SU-DHL-6 (cell line): ENCODE measurements at regions not wholly inside any gene's neighbourhood (a gene's known extent, or its start where the extent isn't known, plus 50 kb on each side); places are given as distances from the start of the nearest gene placed in this dataset.

ENCODE experiments used
- H2AFZ ChIP-seq: fragments of 200-600 bp; sonication (generic); 2 replicates; pipeline ENCODE4 v1.6.1; 2014; ENCODE audit warnings: low read depth, mild to moderate bottlenecking, moderate library complexity, mixed read lengths, antibody characterized with exemption, low read length; ENCODE audit not compliant: severe bottlenecking
- H3F3A ChIP-seq: fragments of 200-600 bp; shearing (Covaris generic); 2 replicates; pipeline ENCODE4 v1.6.0; 2016; ENCODE audit warnings: antibody characterized with exemption, mild to moderate bottlenecking; ENCODE audit not compliant: insufficient read depth
- H3K27ac ChIP-seq: fragments of 200-600 bp; sonication (generic); 2 replicates; pipeline ENCODE4 v1.5.1; 2016; ENCODE audit warnings: low read depth, mild to moderate bottlenecking, low read length, moderate library complexity, mixed read lengths
- H3K27me3 ChIP-seq: fragments of 200-600 bp; sonication (generic), shearing (Covaris generic); 2 replicates; pipeline ENCODE4 v1.6.0; 2014; ENCODE audit warnings: mild to moderate bottlenecking, low read length
- H3K36me3 ChIP-seq: fragments of 200-600 bp; sonication (generic); 2 replicates; pipeline ENCODE4 v1.6.1; 2014; ENCODE audit warnings: mild to moderate bottlenecking, low read length, mixed read lengths
- H3K4me2 ChIP-seq: fragments of 300-600, 200-600 bp; shearing (Covaris generic), sonication (generic); 2 replicates; pipeline ENCODE4 v1.6.0; 2014; ENCODE audit warnings: low read length, low read depth, mild to moderate bottlenecking; ENCODE audit not compliant: poor library complexity, severe bottlenecking
- H3K4me3 ChIP-seq: fragments of 200-600 bp; sonication (generic); 2 replicates; pipeline ENCODE4 v1.5.1; 2014; ENCODE audit warnings: antibody characterized with exemption, low read length, mild to moderate bottlenecking, mixed read lengths; ENCODE audit not compliant: insufficient read depth, poor library complexity, severe bottlenecking
- H3K79me2 ChIP-seq: fragments of 200-600 bp; sonication (generic); 2 replicates; pipeline ENCODE4 v1.6.1; 2014; ENCODE audit warnings: mild to moderate bottlenecking, low read length, moderate library complexity; ENCODE audit not compliant: insufficient read depth
- H3K9ac ChIP-seq: fragments of 200-600 bp; sonication (generic); 2 replicates; pipeline ENCODE4 v1.7.0; 2014; ENCODE audit warnings: mild to moderate bottlenecking, low read length
- H3K9me2 ChIP-seq: fragments of 200-600 bp; sonication (generic); replicated peaks from 2 replicates; pipeline ENCODE4 v1.6.1; 2014; ENCODE audit warnings: low read length; ENCODE audit not compliant: insufficient read depth
- H3K9me3 ChIP-seq: fragments of 200-600 bp; sonication (generic); 2 replicates; pipeline ENCODE4 v1.6.1; 2014; ENCODE audit warnings: low read length, mixed read lengths; ENCODE audit not compliant: insufficient read depth
- H4K20me1 ChIP-seq: fragments of 200-600 bp; sonication (generic); 2 replicates; pipeline ENCODE4 v1.6.1; 2014; ENCODE audit warnings: low read depth, mild to moderate bottlenecking, antibody characterized with exemption, low read length, moderate library complexity, mixed read lengths
- EZH2phosphoT487 ChIP-seq: fragments of 200-600 bp; sonication (generic), shearing (Covaris generic); conservative IDR thresholded peaks from 2 replicates; pipeline ENCODE4 v1.6.1; 2018; ENCODE audit warnings: mild to moderate bottlenecking, antibody characterized with exemption, low read length, moderate library complexity, mixed read lengths
- TF ChIP-seq, protein P1 (sequence below): fragments of 200-600 bp; sonication (generic); IDR thresholded peaks from one replicate; pipeline ENCODE4 v1.5.1; 2017; ENCODE audit warnings: antibody characterized with exemption, mild to moderate bottlenecking, low read length, moderate library complexity; ENCODE audit not compliant: insufficient read depth, poor library complexity, severe bottlenecking

DNA sequence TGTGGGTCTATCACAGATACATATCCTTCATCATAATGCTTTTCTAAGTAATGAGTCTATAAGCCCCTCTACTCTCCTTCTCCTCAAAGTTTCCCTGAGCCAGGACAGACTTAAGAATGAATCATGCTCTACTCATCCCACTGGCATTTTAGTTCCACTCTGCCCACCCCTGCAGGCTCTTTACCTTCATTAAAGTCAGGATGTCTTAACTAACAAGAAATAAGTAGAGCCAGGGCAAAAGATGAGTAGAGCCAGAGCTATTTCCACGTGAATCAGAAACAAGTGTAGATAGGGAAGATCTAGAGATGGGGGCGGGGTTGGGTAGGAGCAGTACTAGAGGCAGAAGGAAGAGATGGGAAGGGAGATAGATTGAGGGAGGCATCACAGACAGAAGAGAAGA lies 790.5 kb downstream of the RNF144A start:
- no peak overlapping the region for H2AFZ ChIP-seq
- H4K20me1 ChIP-seq = no peaks in the 10 kb centered on the region
- H3K27me3 ChIP-seq = no peaks in the 10 kb centered on the region
- no peaks in the 10 kb centered on the region for H3K36me3 ChIP-seq
- no peak overlapping the region for H3K9ac ChIP-seq
- H3K9me3 ChIP-seq = no peaks in the 10 kb centered on the region
- H3K27ac ChIP-seq = no peak overlapping the region
- no peak overlapping the region for H3K4me2 ChIP-seq
- no peaks in the 10 kb centered on the region for H3K9me2 ChIP-seq
- no peak overlapping the region for H3K4me3 ChIP-seq
- no peak for TF ChIP-seq EZH2phosphoT487
- TF ChIP-seq, protein P1, sequence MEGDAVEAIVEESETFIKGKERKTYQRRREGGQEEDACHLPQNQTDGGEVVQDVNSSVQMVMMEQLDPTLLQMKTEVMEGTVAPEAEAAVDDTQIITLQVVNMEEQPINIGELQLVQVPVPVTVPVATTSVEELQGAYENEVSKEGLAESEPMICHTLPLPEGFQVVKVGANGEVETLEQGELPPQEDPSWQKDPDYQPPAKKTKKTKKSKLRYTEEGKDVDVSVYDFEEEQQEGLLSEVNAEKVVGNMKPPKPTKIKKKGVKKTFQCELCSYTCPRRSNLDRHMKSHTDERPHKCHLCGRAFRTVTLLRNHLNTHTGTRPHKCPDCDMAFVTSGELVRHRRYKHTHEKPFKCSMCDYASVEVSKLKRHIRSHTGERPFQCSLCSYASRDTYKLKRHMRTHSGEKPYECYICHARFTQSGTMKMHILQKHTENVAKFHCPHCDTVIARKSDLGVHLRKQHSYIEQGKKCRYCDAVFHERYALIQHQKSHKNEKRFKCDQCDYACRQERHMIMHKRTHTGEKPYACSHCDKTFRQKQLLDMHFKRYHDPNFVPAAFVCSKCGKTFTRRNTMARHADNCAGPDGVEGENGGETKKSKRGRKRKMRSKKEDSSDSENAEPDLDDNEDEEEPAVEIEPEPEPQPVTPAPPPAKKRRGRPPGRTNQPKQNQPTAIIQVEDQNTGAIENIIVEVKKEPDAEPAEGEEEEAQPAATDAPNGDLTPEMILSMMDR = no peak
- no peaks in the 10 kb centered on the region for H3F3A ChIP-seq
- H3K79me2 ChIP-seq = no peaks in the 10 kb centered on the region

DNA sequence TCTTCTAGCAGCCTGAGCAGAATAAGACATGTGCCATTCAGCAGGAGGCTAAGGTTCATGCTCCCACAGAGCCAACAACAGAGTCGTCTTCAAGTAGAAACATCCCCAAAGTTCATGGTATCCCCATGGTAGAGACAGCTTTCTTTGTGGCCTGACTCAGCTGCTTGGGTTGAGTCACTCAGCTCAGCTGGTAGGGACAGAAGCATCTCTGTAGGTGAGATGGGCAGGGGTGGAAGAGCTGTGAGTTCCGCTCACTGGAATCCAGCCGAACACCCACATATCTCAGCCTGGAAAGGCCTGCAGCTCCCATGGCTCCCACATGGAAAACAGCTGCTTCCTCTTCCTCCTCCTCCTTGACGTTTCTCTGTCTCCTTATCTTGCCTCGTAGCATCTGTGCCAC lies 792.7 kb downstream of the RNF144A start:
- no peak overlapping the region for H3K27ac ChIP-seq
- H3K27me3 ChIP-seq = no peaks in the 10 kb centered on the region
- H3K9me3 ChIP-seq = no peaks in the 10 kb centered on the region
- H3K79me2 ChIP-seq = no peaks in the 10 kb centered on the region
- no peaks in the 10 kb centered on the region for H3K9me2 ChIP-seq
- H3K4me3 ChIP-seq = no peak overlapping the region
- H3K36me3 ChIP-seq = no peaks in the 10 kb centered on the region
- H4K20me1 ChIP-seq = no peaks in the 10 kb centered on the region
- no peak overlapping the region for H3K4me2 ChIP-seq
- TF ChIP-seq, protein P1 = no peak
- no peak for TF ChIP-seq EZH2phosphoT487
- no peaks in the 10 kb centered on the region for H3F3A ChIP-seq
- no peak overlapping the region for H3K9ac ChIP-seq
- H2AFZ ChIP-seq = no peak overlapping the region

DNA sequence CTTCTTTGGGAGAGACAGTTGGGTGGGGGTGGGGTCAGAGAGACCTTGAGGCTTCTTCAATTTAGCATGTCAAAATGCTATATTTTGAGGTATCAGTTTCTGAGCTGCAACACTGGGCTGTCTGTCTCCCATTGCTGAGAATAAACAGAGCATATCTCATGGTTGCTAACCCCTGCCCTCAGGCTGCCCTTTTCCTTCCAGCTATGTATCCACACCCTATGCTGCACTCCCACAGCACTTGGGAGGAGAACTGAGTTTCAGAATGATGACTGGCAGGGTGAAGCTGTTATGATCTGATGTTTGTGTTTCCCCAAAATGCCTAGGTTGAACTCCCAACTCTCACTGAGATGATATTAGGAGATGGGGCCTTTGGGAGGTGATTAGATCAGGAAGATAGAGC lies 794.0 kb downstream of the RNF144A start:
- no peak overlapping the region for H3K27ac ChIP-seq
- no peaks in the 10 kb centered on the region for H4K20me1 ChIP-seq
- no peaks in the 10 kb centered on the region for H3K36me3 ChIP-seq
- H3K27me3 ChIP-seq = no peaks in the 10 kb centered on the region
- no peak overlapping the region for H3K9ac ChIP-seq
- H3K79me2 ChIP-seq = no peaks in the 10 kb centered on the region
- no peaks in the 10 kb centered on the region for H3K9me2 ChIP-seq
- H3F3A ChIP-seq = no peaks in the 10 kb centered on the region
- H2AFZ ChIP-seq = no peak overlapping the region
- TF ChIP-seq, protein P1 = no peak
- TF ChIP-seq EZH2phosphoT487 = no peak
- no peak overlapping the region for H3K4me2 ChIP-seq
- no peaks in the 10 kb centered on the region for H3K9me3 ChIP-seq
- H3K4me3 ChIP-seq = no peak overlapping the region
